G401.6 (cell line): ENCODE measurements at regions not wholly inside any gene's neighbourhood (a gene's known extent, or its start where the extent isn't known, plus 50 kb on each side); places are given as distances from the start of the nearest gene placed in this dataset.
"Not testable (repeated sequence)": the region's sequence is repeated elsewhere in the genome, so short reads cannot be mapped to it uniquely, and the experiment has no call there.

Experiments
- FAIRE-seq: peaks from 2 replicates; lab custom pipeline; 2012; peaks lifted over from hg19 to GRCh38; lab: Jason Lieb, UNC

- no peak for FAIRE-seq
These were observed 404.2 kb downstream of the KCNRG start for GRCh38 chr13:50419331-50419865.

GRCh38 chr13:50419896-50420295 lies 404.7 kb downstream of the KCNRG start:
- FAIRE-seq: no peak

GRCh38 chr13:50420718-50421472 lies 405.7 kb downstream of the KCNRG start:
- no peak for FAIRE-seq

- FAIRE-seq: no peak
These were observed 406.4 kb downstream of the KCNRG start for GRCh38 chr13:50421473-50422130.

GRCh38 chr13:50422181-50423148 lies 407.2 kb downstream of the KCNRG start:
- no peak for FAIRE-seq

GRCh38 chr13:50424993-50425392 lies 409.7 kb downstream of the KCNRG start:
- no peak for FAIRE-seq

GRCh38 chr13:50425772-50426171 lies 410.5 kb downstream of the KCNRG start:
- no peak for FAIRE-seq

- FAIRE-seq: no peak
These were observed 411.7 kb downstream of the KCNRG start for GRCh38 chr13:50426927-50427326.

GRCh38 chr13:50427511-50427910 lies 412.3 kb downstream of the KCNRG start:
- FAIRE-seq: not testable (repeated sequence)

GRCh38 chr13:50428183-50428877 lies 413.1 kb downstream of the KCNRG start:
- no peak for FAIRE-seq

GRCh38 chr13:50435011-50435410 lies 408.5 kb downstream of the DLEU7 start:
- no peak for FAIRE-seq

- FAIRE-seq: no peak
These were observed 406.2 kb downstream of the DLEU7 start for GRCh38 chr13:50437252-50437651.

GRCh38 chr13:50438351-50438750 lies 405.1 kb downstream of the DLEU7 start:
- FAIRE-seq: no peak

- no peak for FAIRE-seq
These were observed 402.4 kb downstream of the DLEU7 start for GRCh38 chr13:50441130-50441529.

GRCh38 chr13:50444726-50445125 lies 398.8 kb downstream of the DLEU7 start:
- no peak for FAIRE-seq

GRCh38 chr13:50446611-50447010 lies 396.9 kb downstream of the DLEU7 start:
- no peak for FAIRE-seq

- FAIRE-seq: no peak
These were observed 394.9 kb downstream of the DLEU7 start for GRCh38 chr13:50448535-50448998.

- no peak for FAIRE-seq
These were observed 394.0 kb downstream of the DLEU7 start for GRCh38 chr13:50449465-50449864.

GRCh38 chr13:50450279-50450678 lies 393.2 kb downstream of the DLEU7 start:
- FAIRE-seq: no peak

GRCh38 chr13:50451609-50452008 lies 391.9 kb downstream of the DLEU7 start:
- FAIRE-seq: no peak

- FAIRE-seq: no peak
These were observed 391.5 kb downstream of the DLEU7 start for GRCh38 chr13:50452028-50452427.

- no peak for FAIRE-seq
These were observed 390.7 kb downstream of the DLEU7 start for GRCh38 chr13:50452756-50453155.
